ENCODE measurements at regions not wholly inside any gene's neighbourhood (a gene's known extent, or its start where the extent isn't known, plus 50 kb on each side); places are given as distances from the start of the nearest gene placed in this dataset.

- POLR2A ChIA-PET: no interaction called here
- BruUV-seq (replicated peaks): no TSS peak
- no peak for DNase-seq (ENCODE audit: unreplicated experiment)
- CTCF ChIA-PET: no interaction called here
- no peaks in the 10 kb centered on the region for H3K27me3 Mint-ChIP-seq (ENCODE audit: insufficient read depth, unreplicated experiment)
- H3K4me1 Mint-ChIP-seq (ENCODE audit: insufficient read depth, unreplicated experiment): no peaks in the 10 kb centered on the region
- H3K36me3 Mint-ChIP-seq (ENCODE audit: insufficient read depth, unreplicated experiment): no peaks in the 10 kb centered on the region
- H3K9me3 Mint-ChIP-seq (ENCODE audit: unreplicated experiment): no peaks in the 10 kb centered on the region
- intact Hi-C loops (cut with micrococcal nuclease): no loop called here
- no peak overlapping the region for H3K27ac Mint-ChIP-seq (ENCODE audit: low read depth, unreplicated experiment)
- TF ChIP-seq, protein P1, sequence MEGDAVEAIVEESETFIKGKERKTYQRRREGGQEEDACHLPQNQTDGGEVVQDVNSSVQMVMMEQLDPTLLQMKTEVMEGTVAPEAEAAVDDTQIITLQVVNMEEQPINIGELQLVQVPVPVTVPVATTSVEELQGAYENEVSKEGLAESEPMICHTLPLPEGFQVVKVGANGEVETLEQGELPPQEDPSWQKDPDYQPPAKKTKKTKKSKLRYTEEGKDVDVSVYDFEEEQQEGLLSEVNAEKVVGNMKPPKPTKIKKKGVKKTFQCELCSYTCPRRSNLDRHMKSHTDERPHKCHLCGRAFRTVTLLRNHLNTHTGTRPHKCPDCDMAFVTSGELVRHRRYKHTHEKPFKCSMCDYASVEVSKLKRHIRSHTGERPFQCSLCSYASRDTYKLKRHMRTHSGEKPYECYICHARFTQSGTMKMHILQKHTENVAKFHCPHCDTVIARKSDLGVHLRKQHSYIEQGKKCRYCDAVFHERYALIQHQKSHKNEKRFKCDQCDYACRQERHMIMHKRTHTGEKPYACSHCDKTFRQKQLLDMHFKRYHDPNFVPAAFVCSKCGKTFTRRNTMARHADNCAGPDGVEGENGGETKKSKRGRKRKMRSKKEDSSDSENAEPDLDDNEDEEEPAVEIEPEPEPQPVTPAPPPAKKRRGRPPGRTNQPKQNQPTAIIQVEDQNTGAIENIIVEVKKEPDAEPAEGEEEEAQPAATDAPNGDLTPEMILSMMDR (IDR thresholded peaks at IDR 0.05; ENCODE audit: unreplicated experiment): no peak
- no peak overlapping the region for H3K4me3 Mint-ChIP-seq (ENCODE audit: unreplicated experiment)
Measured at GRCh38 chr12:43063650-43064049, 474.1 kb upstream of the PRICKLE1 start.

- TF ChIP-seq, protein P1 (IDR thresholded peaks at IDR 0.05; ENCODE audit: unreplicated experiment): no peak
- intact Hi-C loops (cut with micrococcal nuclease): no loop called here
Measured at GRCh38 chr12:43062201-43062895, 472.8 kb upstream of the PRICKLE1 start.

GRCh38 chr12:43060742-43061141, 471.2 kb upstream of the PRICKLE1 start:
- H3K4me1 Mint-ChIP-seq (ENCODE audit: insufficient read depth, unreplicated experiment): no peaks in the 10 kb centered on the region
- intact Hi-C loops (cut with micrococcal nuclease): no loop called here
- ChIA-PET POLR2A (interaction anchor here (0.7 kb wide), 1 partner anchor 40 kb away, joined by 3 read pairs; no protein-coding TSS in a partner anchor), CTCF (no interaction called here)
- H3K36me3 Mint-ChIP-seq (ENCODE audit: insufficient read depth, unreplicated experiment): no peaks in the 10 kb centered on the region
- H3K4me3 Mint-ChIP-seq (ENCODE audit: unreplicated experiment): no peak overlapping the region
- no TSS peak for BruUV-seq (replicated peaks)
- no peaks in the 10 kb centered on the region for H3K9me3 Mint-ChIP-seq (ENCODE audit: unreplicated experiment)
- TF ChIP-seq, protein P1 (IDR thresholded peaks at IDR 0.05; ENCODE audit: unreplicated experiment): no peak
- no peak overlapping the region for H3K27ac Mint-ChIP-seq (ENCODE audit: low read depth, unreplicated experiment)
- no peak for DNase-seq (ENCODE audit: unreplicated experiment)
- no peaks in the 10 kb centered on the region for H3K27me3 Mint-ChIP-seq (ENCODE audit: insufficient read depth, unreplicated experiment)

More at GRCh38 chr12:43062201-43062895, 472.8 kb upstream of the PRICKLE1 start:
- CTCF ChIA-PET: no interaction called here
- BruUV-seq (replicated peaks): no TSS peak
- H3K9me3 Mint-ChIP-seq (ENCODE audit: unreplicated experiment): no peaks in the 10 kb centered on the region
- H3K4me3 Mint-ChIP-seq (ENCODE audit: unreplicated experiment): no peak overlapping the region
- H3K27me3 Mint-ChIP-seq (ENCODE audit: insufficient read depth, unreplicated experiment): no peaks in the 10 kb centered on the region
- no peak for DNase-seq (ENCODE audit: unreplicated experiment)
- no peaks in the 10 kb centered on the region for H3K4me1 Mint-ChIP-seq (ENCODE audit: insufficient read depth, unreplicated experiment)
- H3K36me3 Mint-ChIP-seq (ENCODE audit: insufficient read depth, unreplicated experiment): no peaks in the 10 kb centered on the region
- no peak overlapping the region for H3K27ac Mint-ChIP-seq (ENCODE audit: low read depth, unreplicated experiment)
- POLR2A ChIA-PET: no interaction called here

- H3K27ac Mint-ChIP-seq (ENCODE audit: low read depth, unreplicated experiment): no peak overlapping the region
- H3K4me3 Mint-ChIP-seq (ENCODE audit: unreplicated experiment): no peak overlapping the region
- ChIA-PET POLR2A (no interaction called here), CTCF (interaction anchor here (0.7 kb wide), 1 partner anchor 53 kb away, joined by 4 read pairs; no protein-coding TSS in a partner anchor)
- BruUV-seq (replicated peaks): no TSS peak
- DNase-seq (ENCODE audit: unreplicated experiment): no peak
- no peaks in the 10 kb centered on the region for H3K36me3 Mint-ChIP-seq (ENCODE audit: insufficient read depth, unreplicated experiment)
- TF ChIP-seq, protein P1 (IDR thresholded peaks at IDR 0.05; ENCODE audit: unreplicated experiment): no peak
- H3K9me3 Mint-ChIP-seq (ENCODE audit: unreplicated experiment): peaks cover 6% of the 10 kb centered on the region
- H3K4me1 Mint-ChIP-seq (ENCODE audit: insufficient read depth, unreplicated experiment): no peaks in the 10 kb centered on the region
- intact Hi-C loops (cut with micrococcal nuclease): no loop called here
- H3K27me3 Mint-ChIP-seq (ENCODE audit: insufficient read depth, unreplicated experiment): no peaks in the 10 kb centered on the region
Measured at GRCh38 chr12:43058616-43059015, 469.1 kb upstream of the PRICKLE1 start.
